ENCODE measurements at regions not wholly inside any gene's neighbourhood (a gene's known extent, or its start where the extent isn't known, plus 50 kb on each side); places are given as distances from the start of the nearest gene placed in this dataset.

- TF ChIP-seq CTCF (IDR thresholded peaks at IDR 0.05; ENCODE audit: low read length) (no peak), EZH2 (IDR thresholded peaks at IDR 0.05; ENCODE audit: borderline replicate concordance, low read length) (no peak)
These were observed 99.7 kb upstream of the CELF4 start for GRCh38 chr18:37665346-37665745.
